BLaER1 treated with 17β-estradiol and CSF1 and Interleukin-3, amounts not matched to agents 10 nM and 100 nM (cell line): ENCODE measurements at regions not wholly inside any gene's neighbourhood (a gene's known extent, or its start where the extent isn't known, plus 50 kb on each side); places are given as distances from the start of the nearest gene placed in this dataset.

Experiments used
- H3K27ac ChIP-seq, 11 experiments: shearing (Covaris generic); formaldehyde crosslinking; 2 replicates each; pipeline ENCODE4 v1.8.1; 2022
- H3K27me3 ChIP-seq, 11 experiments: shearing (Covaris generic); formaldehyde crosslinking; 2 replicates each; pipeline ENCODE4 v1.8.1; 2022
- H3K36me3 ChIP-seq, 11 experiments: shearing (Covaris generic); formaldehyde crosslinking; 2 replicates each; pipeline ENCODE4 v1.8.1; 2022
- H3K4me1 ChIP-seq, 10 experiments: shearing (Covaris generic); formaldehyde crosslinking; 2 replicates each; pipeline ENCODE4 v1.8.1; 2022
- H3K4me2 ChIP-seq, 11 experiments: shearing (Covaris generic); formaldehyde crosslinking; 2 replicates each; pipeline ENCODE4 v1.8.1; 2022
- H3K4me3 ChIP-seq, 10 experiments: shearing (Covaris generic); formaldehyde crosslinking; 2 replicates each; pipeline ENCODE4 v1.8.1; 2022
- H3K9ac ChIP-seq, 11 experiments: shearing (Covaris generic); formaldehyde crosslinking; 2 replicates each; pipeline ENCODE4 v1.8.1; 2022
- H3K9me3 ChIP-seq, 11 experiments: shearing (Covaris generic); formaldehyde crosslinking; replicated peaks in 1 of 11; 2 replicates each; pipeline ENCODE4 v1.8.1; 2022
- H4K20me1 ChIP-seq, 11 experiments: shearing (Covaris generic); formaldehyde crosslinking; 2 replicates each; pipeline ENCODE4 v1.8.1; 2022
- Cebpa-rat ChIP-seq, 11 experiments: shearing (Covaris generic); IDR thresholded peaks; 2 replicates each; pipeline ENCODE4 v1.8.1; 2022

- H3K9me3 ChIP-seq: peaks cover 10 to 39% (median 18%) of the 10 kb centered on the region in 11 experiments; a peak in 20 of 22 replicates
- no peak overlapping the region for H3K27ac ChIP-seq
- H4K20me1 ChIP-seq: no peaks in the 10 kb centered on the region
- H3K27me3 ChIP-seq: no peaks in the 10 kb centered on the region; a peak in 1 of 22 replicates
- no peak for TF ChIP-seq Cebpa-rat (IDR thresholded peaks at IDR 0.05)
- no peaks in the 10 kb centered on the region for H3K4me1 ChIP-seq
- H3K4me3 ChIP-seq: no peak overlapping the region
- no peaks in the 10 kb centered on the region for H3K36me3 ChIP-seq
- H3K4me2 ChIP-seq: no peak overlapping the region
- no peak overlapping the region for H3K9ac ChIP-seq
Measured at GRCh38 chr4:17206829-17207801, 304.8 kb downstream of the QDPR start.

DNA sequence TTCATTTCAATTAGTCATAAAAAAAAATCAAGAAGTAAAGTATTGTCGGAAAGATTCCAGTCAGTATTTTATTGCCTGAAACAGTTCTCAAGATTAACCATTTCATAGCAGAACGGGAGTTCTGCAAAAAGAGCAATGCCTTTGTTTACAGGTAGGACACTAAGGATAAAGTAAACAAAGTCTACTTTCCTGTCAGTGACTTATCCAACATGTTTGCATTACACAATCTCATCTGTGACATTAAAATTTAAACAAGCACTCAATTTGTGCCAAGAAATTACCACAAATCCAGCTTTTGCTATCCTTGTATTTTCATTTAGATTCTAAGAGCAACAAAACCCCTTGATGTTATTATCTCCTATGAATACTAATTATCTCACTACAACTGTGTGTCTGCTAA is 306.5 kb upstream of the LDB2 start:
- Histone ChIP-seq H3K27me3 (no peaks in the 10 kb centered on the region; a peak in 1 of 22 replicates), H4K20me1 (no peaks in the 10 kb centered on the region), H3K36me3 (no peaks in the 10 kb centered on the region), H3K4me2 (no peak overlapping the region), H3K27ac (no peak overlapping the region), H3K9me3 (peaks cover 10 to 41% (median 18%) of the 10 kb centered on the region in 11 experiments; a peak in 20 of 22 replicates), H3K4me1 (no peaks in the 10 kb centered on the region), H3K9ac (no peak overlapping the region), H3K4me3 (no peak overlapping the region)
- no peak for TF ChIP-seq Cebpa-rat (IDR thresholded peaks at IDR 0.05)

GRCh38 chr4:17203797-17204196 is 305.4 kb upstream of the LDB2 start:
- Histone ChIP-seq H3K9ac (no peak overlapping the region), H3K27ac (no peak overlapping the region), H3K36me3 (no peaks in the 10 kb centered on the region), H3K4me3 (no peak overlapping the region), H3K27me3 (no peaks in the 10 kb centered on the region; a peak in 1 of 22 replicates), H3K4me1 (no peaks in the 10 kb centered on the region), H4K20me1 (no peaks in the 10 kb centered on the region), H3K9me3 (peaks cover 10 to 47% (median 18%) of the 10 kb centered on the region in 11 experiments; a peak in 20 of 22 replicates), H3K4me2 (no peak overlapping the region)
- no peak for TF ChIP-seq Cebpa-rat (IDR thresholded peaks at IDR 0.05)

GRCh38 chr4:17197070-17197469 is 298.6 kb upstream of the LDB2 start:
- Histone ChIP-seq H3K27ac (no peak overlapping the region), H3K9me3 (peaks cover 0 to 16% (median 0%) of the 10 kb centered on the region in 11 experiments; a peak in 5 of 22 replicates), H3K4me1 (no peaks in the 10 kb centered on the region), H4K20me1 (no peaks in the 10 kb centered on the region), H3K27me3 (no peaks in the 10 kb centered on the region), H3K4me2 (no peak overlapping the region), H3K4me3 (no peak overlapping the region), H3K9ac (no peak overlapping the region), H3K36me3 (no peaks in the 10 kb centered on the region)
- TF ChIP-seq Cebpa-rat (IDR thresholded peaks at IDR 0.05): no peak

DNA sequence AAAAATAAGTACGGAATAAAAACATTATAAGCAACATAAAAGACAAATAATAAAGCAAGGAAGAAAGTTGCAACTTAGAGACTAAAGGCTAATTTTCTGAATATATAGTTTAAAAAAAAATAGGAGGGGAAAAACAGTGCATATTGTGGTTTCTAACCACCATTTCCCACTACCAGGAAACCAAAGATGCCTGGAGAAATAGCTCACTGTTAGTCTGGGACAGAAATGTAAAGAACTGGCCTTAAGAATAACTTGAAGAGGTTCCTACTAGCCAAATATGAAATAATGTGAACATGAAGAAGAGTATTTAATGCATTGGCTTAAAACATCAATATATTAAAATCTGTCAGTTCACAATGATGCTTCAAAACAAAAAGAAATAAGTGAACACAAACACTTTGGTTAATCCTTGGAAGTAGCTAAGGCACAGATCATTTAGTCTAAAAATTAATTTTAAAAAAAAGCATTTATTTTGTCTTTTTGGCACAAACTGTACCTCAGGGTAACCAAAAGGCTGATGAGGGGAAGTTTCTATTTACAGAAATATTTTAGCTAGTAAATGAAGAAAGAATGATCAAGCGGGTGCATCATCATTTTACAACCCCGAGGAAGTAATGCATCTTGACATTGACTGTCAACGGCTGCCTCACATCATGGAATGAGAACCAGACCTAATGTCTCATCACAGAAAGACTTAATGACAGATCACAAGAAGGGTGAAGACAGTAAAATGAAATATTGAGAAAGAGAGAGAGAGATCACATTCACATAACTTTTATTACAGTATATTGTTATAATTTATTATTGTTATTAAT is 297.2 kb upstream of the LDB2 start:
- no peaks in the 10 kb centered on the region for H3K4me1 ChIP-seq
- no peaks in the 10 kb centered on the region for H3K36me3 ChIP-seq
- no peak overlapping the region for H3K4me2 ChIP-seq
- H4K20me1 ChIP-seq: no peaks in the 10 kb centered on the region
- no peaks in the 10 kb centered on the region for H3K27me3 ChIP-seq
- H3K27ac ChIP-seq: no peak overlapping the region
- peaks cover 2 to 18% (median 6%) of the 10 kb centered on the region in 11 experiments; a peak in 20 of 22 replicates for H3K9me3 ChIP-seq
- no peak overlapping the region for H3K4me3 ChIP-seq
- no peak for TF ChIP-seq Cebpa-rat (IDR thresholded peaks at IDR 0.05)
- H3K9ac ChIP-seq: no peak overlapping the region

DNA sequence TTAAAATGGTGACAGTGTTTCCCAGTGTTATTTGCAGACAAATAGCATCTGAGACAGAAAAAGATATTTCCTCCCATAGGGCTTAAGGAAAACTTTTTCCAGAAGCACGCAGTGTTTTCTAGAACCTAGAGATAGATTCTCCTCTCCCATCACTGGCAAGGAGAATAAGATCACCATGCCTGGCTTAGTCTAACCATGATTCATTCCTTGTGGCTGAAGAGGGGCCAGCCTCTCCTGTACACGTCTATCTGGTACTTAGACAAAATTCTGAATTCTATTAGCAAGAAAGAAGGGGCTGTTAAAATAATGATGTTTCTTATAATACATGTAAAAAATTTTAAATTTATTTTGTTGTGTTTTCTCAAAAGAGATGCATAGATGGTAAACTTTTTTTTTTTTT is 296.1 kb upstream of the LDB2 start:
- Histone ChIP-seq H3K4me2 (no peak overlapping the region), H3K27me3 (no peaks in the 10 kb centered on the region), H3K4me3 (no peak overlapping the region), H3K9ac (no peak overlapping the region), H3K4me1 (no peaks in the 10 kb centered on the region), H3K36me3 (no peaks in the 10 kb centered on the region), H3K27ac (no peak overlapping the region), H3K9me3 (peaks cover 11 to 24% (median 16%) of the 10 kb centered on the region in 11 experiments), H4K20me1 (no peaks in the 10 kb centered on the region)
- no peak for TF ChIP-seq Cebpa-rat (IDR thresholded peaks at IDR 0.05)

DNA sequence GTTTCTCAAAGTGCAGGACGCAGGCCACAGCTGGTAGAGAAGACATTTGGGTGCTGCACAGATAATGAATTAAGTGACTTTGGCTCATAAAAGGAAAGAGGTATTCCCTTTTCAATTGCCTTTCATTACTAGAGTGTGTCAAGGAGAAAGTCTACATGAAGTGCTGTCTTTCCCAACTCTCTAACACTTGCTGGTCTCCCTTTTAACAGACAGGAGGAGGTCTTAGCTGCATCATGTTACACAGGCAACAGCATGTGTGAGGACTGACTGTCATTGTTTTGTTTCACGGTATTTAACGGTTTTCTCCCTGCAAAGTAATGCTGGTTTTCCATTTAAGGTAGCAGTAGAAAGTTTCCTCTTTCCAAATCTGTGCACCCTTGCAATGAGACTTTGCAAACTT is 291.3 kb upstream of the LDB2 start:
- Histone ChIP-seq H3K4me3 (no peak overlapping the region), H3K9me3 (peaks cover 11 to 29% (median 18%) of the 10 kb centered on the region in 11 experiments), H3K4me1 (no peaks in the 10 kb centered on the region), H3K27me3 (no peaks in the 10 kb centered on the region), H4K20me1 (no peaks in the 10 kb centered on the region), H3K4me2 (no peak overlapping the region), H3K36me3 (no peaks in the 10 kb centered on the region), H3K27ac (no peak overlapping the region), H3K9ac (no peak overlapping the region)
- no peak for TF ChIP-seq Cebpa-rat (IDR thresholded peaks at IDR 0.05)

GRCh38 chr4:17189401-17189720 is 290.9 kb upstream of the LDB2 start:
- Histone ChIP-seq H3K9me3 (peaks cover 11 to 29% (median 18%) of the 10 kb centered on the region in 11 experiments), H3K36me3 (no peaks in the 10 kb centered on the region), H3K9ac (no peak overlapping the region), H3K27me3 (no peaks in the 10 kb centered on the region), H4K20me1 (no peaks in the 10 kb centered on the region), H3K27ac (no peak overlapping the region), H3K4me1 (no peaks in the 10 kb centered on the region), H3K4me3 (no peak overlapping the region), H3K4me2 (no peak overlapping the region)
- no peak for TF ChIP-seq Cebpa-rat (IDR thresholded peaks at IDR 0.05)

DNA sequence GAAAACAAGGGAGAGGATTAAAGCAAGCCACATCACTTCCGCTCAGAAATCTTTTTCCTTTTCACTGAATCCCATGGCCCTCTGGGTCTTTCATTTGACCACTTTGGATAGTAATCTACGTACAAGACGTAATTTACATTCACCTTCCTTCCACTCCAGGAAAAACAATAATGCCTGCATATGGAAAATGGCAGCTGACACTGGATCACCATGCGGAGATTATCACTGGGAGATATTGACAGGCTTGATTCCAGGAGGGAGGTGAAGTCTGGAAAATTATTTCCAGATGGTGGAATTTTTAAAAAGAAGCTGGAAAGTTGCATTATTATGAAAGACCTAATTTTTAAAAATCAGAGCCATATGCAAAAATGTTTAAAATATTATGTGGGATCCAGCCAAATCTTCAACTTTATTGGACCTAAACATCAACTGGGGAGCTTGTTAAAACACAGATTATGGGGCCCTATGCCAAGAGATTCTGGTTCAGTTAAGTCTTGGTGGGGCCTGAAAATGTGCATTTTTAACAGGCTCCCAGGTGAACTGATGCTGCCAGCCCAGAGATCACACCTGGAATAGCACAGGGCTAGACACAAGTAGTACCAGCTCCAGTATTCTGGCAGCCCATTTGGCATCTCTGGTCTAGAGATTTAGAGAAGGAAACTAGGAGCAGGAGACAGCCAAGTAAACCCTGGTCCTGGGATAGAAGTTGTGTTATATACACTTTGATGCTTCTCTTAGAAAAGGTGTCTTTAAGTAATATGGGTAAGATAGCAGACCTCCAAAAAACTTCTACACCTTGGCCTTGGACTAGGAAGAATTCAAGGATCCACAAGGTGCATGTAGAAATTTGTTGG is 290.3 kb upstream of the LDB2 start:
- H3K4me3 ChIP-seq: no peak overlapping the region
- no peak overlapping the region for H3K27ac ChIP-seq
- H3K4me1 ChIP-seq: no peaks in the 10 kb centered on the region
- H4K20me1 ChIP-seq: no peaks in the 10 kb centered on the region
- H3K4me2 ChIP-seq: no peak overlapping the region
- H3K9me3 ChIP-seq: peaks cover 11 to 29% (median 18%) of the 10 kb centered on the region in 11 experiments
- no peak for TF ChIP-seq Cebpa-rat (IDR thresholded peaks at IDR 0.05)
- no peaks in the 10 kb centered on the region for H3K27me3 ChIP-seq
- H3K9ac ChIP-seq: no peak overlapping the region
- H3K36me3 ChIP-seq: no peaks in the 10 kb centered on the region
